AG09309 (cell line): ENCODE measurements at regions not wholly inside any gene's neighbourhood (a gene's known extent, or its start where the extent isn't known, plus 50 kb on each side); places are given as distances from the start of the nearest gene placed in this dataset.

ENCODE experiments used
- DNase-seq: peaks from one replicate; pipeline ENCODE4 v3.0.0-alpha.2; 2010; ENCODE audit warnings: low read depth
- H3K4me3 ChIP-seq: 2 replicates; pipeline ENCODE4 v1.5.1; 2011; ENCODE audit warnings: mild to moderate bottlenecking, low read depth, low read length, moderate library complexity; ENCODE audit not compliant: control insufficient read depth
- CTCF ChIP-seq: IDR thresholded peaks from 2 replicates; pipeline ENCODE4 v1.5.1; 2011; ENCODE audit warnings: mild to moderate bottlenecking, low read depth, low read length, inconsistent platforms; ENCODE audit not compliant: insufficient read depth, control insufficient read depth; ENCODE audit errors: missing control alignments

- no peak overlapping the region for H3K4me3 ChIP-seq
- no peak for TF ChIP-seq CTCF
- no peak for DNase-seq
Measured at GRCh38 chr2:59458800-59459199, 1094.7 kb downstream of the BCL11A start.

GRCh38 chr2:59456285-59456684 lies 1097.2 kb downstream of the BCL11A start:
- no peak overlapping the region for H3K4me3 ChIP-seq
- no peak for TF ChIP-seq CTCF
- DNase-seq: no peak

DNA sequence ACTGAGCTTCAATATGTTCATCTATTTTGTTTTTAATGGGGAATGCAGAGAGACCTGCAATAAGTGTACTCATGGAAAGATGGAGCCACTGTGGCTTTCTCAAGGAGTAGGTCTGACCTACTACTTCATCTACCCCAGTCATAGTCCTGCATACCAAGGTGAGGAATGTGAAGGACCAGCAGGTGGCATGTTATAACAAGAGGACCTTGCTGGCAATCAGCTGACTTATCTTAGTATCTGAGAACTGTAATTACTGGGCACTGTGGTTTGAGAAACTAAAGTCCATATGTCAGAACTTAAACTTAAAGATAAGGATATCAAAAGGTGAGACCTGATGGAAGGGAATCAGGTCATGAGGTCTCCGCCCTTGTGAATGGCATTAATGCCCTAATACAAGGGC lies 1104.2 kb downstream of the BCL11A start:
- no peak overlapping the region for H3K4me3 ChIP-seq
- DNase-seq: no peak
- no peak for TF ChIP-seq CTCF

GRCh38 chr2:59440491-59440890 lies 1113.0 kb downstream of the BCL11A start:
- no peak overlapping the region for H3K4me3 ChIP-seq
- DNase-seq: no peak
- TF ChIP-seq CTCF: no peak

- no peak overlapping the region for H3K4me3 ChIP-seq
- TF ChIP-seq CTCF: no peak
- no peak for DNase-seq
Measured at GRCh38 chr2:59435635-59436034, 1117.8 kb downstream of the BCL11A start.

GRCh38 chr2:59428940-59429339 lies 1124.5 kb downstream of the BCL11A start:
- TF ChIP-seq CTCF: no peak
- H3K4me3 ChIP-seq: no peak overlapping the region
- DNase-seq: no peak

DNA sequence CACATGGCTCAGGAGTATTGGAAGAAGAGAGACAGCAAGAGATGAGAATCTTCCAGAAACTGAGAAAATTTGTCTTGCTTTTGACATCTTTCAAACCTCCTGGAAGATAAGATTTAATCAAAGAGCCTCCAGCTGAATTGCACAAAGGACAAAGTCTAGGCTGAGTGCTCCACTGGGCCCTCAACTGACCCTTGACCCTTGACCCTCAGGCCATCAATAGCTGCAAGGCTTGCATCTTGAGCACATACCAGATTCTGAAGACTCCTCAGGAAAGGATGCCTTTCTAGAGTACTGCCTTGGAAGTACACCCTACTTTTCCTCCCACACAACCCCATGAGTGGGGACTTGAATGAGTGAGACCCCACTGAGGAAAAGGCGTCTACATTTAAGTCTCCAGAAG lies 1125.5 kb downstream of the BCL11A start:
- TF ChIP-seq CTCF: no peak
- DNase-seq: no peak
- H3K4me3 ChIP-seq: no peak overlapping the region
